ENCODE measurements at regions not wholly inside any gene's neighbourhood (a gene's known extent, or its start where the extent isn't known, plus 50 kb on each side); places are given as distances from the start of the nearest gene placed in this dataset.

GRCh38 chr9:29006628-29007027 lies 1433.3 kb upstream of the C9orf72 start:
- no peaks in the 10 kb centered on the region for H3K36me3 ChIP-seq (ENCODE audit: control insufficient read depth in 2 of 2, extremely low read depth in 1 of 2, insufficient read depth in 2 of 2, low read length in 2 of 2)
- no peaks in the 10 kb centered on the region for H3K4me1 ChIP-seq (ENCODE audit: control insufficient read depth, extremely low read depth, insufficient read depth, low read length)
- no peak overlapping the region for H3K4me2 ChIP-seq (ENCODE audit: insufficient read depth, low read length)
- BruUV-seq (replicated peaks) = no TSS peak
- no peak overlapping the region for H3K4me3 ChIP-seq (replicated peaks in 1 of 3; ENCODE audit: insufficient read depth in 1 of 3, low read depth in 1 of 3, low read length in 3 of 3)
- dilution Hi-C loops (cut with MboI; ENCODE audit: extremely low pct_ligation_motif_present, low sequenced_read_pairs) = no loop called here
- no peak for DNase-seq (ENCODE audit: low read depth, low spot score)
- H3K27me3 ChIP-seq (ENCODE audit: control insufficient read depth in 2 of 2, insufficient read depth in 2 of 2, low read length in 2 of 2) = no peaks in the 10 kb centered on the region
- POLR2A ChIA-PET = no interaction called here
- no peak for FAIRE-seq
- no peak overlapping the region for H3K9ac ChIP-seq (replicated peaks; ENCODE audit: extremely low read depth, insufficient read depth, low read length)
- H3K79me2 ChIP-seq (ENCODE audit: control insufficient read depth, insufficient read depth, low read length) = no peaks in the 10 kb centered on the region
- no peak for TF ChIP-seq POLR2AphosphoS5 (IDR thresholded peaks at IDR 0.05; ENCODE audit: insufficient read depth, low read depth, low read length)
- no peak for TF ChIP-seq POLR2A (IDR thresholded peaks at IDR 0.05; ENCODE audit: low read depth, low read length)
- intact Hi-C loops (cut with micrococcal nuclease) = no loop called here
- CTCF ChIA-PET = no interaction called here
- H3K9me1 ChIP-seq (replicated peaks; ENCODE audit: control insufficient read depth, extremely low read depth, insufficient read depth, low read length) = no peaks in the 10 kb centered on the region
- H3K27ac ChIP-seq (ENCODE audit: insufficient read depth, low read depth, low read length) = no peak overlapping the region
- peaks cover 1% of the 10 kb centered on the region for H3K9me3 ChIP-seq (replicated peaks; ENCODE audit: control insufficient read depth, insufficient read depth, low read length)
- no peaks in the 10 kb centered on the region for H4K20me1 ChIP-seq (replicated peaks; ENCODE audit: control insufficient read depth, extremely low read depth, insufficient read depth, low read length)
- no peak overlapping the region for H2AFZ ChIP-seq (ENCODE audit: low read depth, low read length)

DNA sequence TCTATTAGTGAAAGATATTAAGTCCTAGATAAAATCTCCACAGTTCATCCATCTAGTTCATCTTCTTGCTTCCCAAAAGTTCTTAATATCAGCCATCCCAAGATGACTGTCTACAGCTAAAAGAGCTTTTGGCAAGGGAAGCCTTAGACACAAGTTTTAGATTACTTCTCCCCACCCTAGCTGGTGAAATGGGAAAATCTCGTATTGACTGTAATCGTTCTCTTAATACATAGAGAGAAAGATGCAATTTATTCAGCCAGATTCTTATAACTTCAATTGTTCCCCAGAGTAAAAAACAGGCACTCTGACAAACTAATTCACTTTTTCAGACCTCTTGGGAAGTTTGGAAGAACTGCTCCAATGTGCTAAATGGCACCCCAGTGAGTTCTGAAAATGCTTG lies 1439.6 kb upstream of the C9orf72 start:
- Histone ChIP-seq H3K4me2 (ENCODE audit: insufficient read depth, low read length) (no peak overlapping the region), H3K4me3 (replicated peaks in 1 of 3; ENCODE audit: insufficient read depth in 1 of 3, low read depth in 1 of 3, low read length in 3 of 3) (no peak overlapping the region), H3K79me2 (ENCODE audit: control insufficient read depth, insufficient read depth, low read length) (no peaks in the 10 kb centered on the region), H3K36me3 (ENCODE audit: control insufficient read depth in 2 of 2, extremely low read depth in 1 of 2, insufficient read depth in 2 of 2, low read length in 2 of 2) (no peaks in the 10 kb centered on the region), H3K27me3 (ENCODE audit: control insufficient read depth in 2 of 2, insufficient read depth in 2 of 2, low read length in 2 of 2) (no peaks in the 10 kb centered on the region), H3K27ac (ENCODE audit: insufficient read depth, low read depth, low read length) (no peak overlapping the region), H4K20me1 (replicated peaks; ENCODE audit: control insufficient read depth, extremely low read depth, insufficient read depth, low read length) (no peaks in the 10 kb centered on the region), H3K4me1 (ENCODE audit: control insufficient read depth, extremely low read depth, insufficient read depth, low read length) (no peaks in the 10 kb centered on the region), H3K9me3 (replicated peaks; ENCODE audit: control insufficient read depth, insufficient read depth, low read length) (peaks cover 1% of the 10 kb centered on the region), H3K9ac (replicated peaks; ENCODE audit: extremely low read depth, insufficient read depth, low read length) (no peak overlapping the region), H2AFZ (ENCODE audit: low read depth, low read length) (no peak overlapping the region), H3K9me1 (replicated peaks; ENCODE audit: control insufficient read depth, extremely low read depth, insufficient read depth, low read length) (no peaks in the 10 kb centered on the region)
- dilution Hi-C loops (cut with MboI; ENCODE audit: extremely low pct_ligation_motif_present, low sequenced_read_pairs) (no loop called here), intact Hi-C loops (cut with micrococcal nuclease) (no loop called here)
- BruUV-seq (replicated peaks) = no TSS peak
- DNase-seq (ENCODE audit: low read depth, low spot score) (no peak), FAIRE-seq (no peak)
- POLR2A ChIA-PET = no interaction called here
- TF ChIP-seq POLR2A (IDR thresholded peaks at IDR 0.05; ENCODE audit: low read depth, low read length) (no peak), GATA2 (IDR thresholded peaks at IDR 0.05; ENCODE audit: insufficient read depth, insufficient read length, low read depth, low read length) (no peak), MYC (IDR thresholded peaks at IDR 0.05; ENCODE audit: low read depth, low read length) (no peak), FOS (IDR thresholded peaks at IDR 0.05; ENCODE audit: borderline replicate concordance, insufficient read depth, low read length) (no peak), POLR2AphosphoS5 (IDR thresholded peaks at IDR 0.05; ENCODE audit: insufficient read depth, low read depth, low read length) (no peak), JUN (IDR thresholded peaks at IDR 0.05; ENCODE audit: borderline replicate concordance, insufficient read depth, insufficient read length, low read depth) (no peak), EZH2 (IDR thresholded peaks at IDR 0.05; ENCODE audit: borderline replicate concordance, low read depth, low read length, severe bottlenecking) (no peak)
- TF ChIP-seq, protein P1, sequence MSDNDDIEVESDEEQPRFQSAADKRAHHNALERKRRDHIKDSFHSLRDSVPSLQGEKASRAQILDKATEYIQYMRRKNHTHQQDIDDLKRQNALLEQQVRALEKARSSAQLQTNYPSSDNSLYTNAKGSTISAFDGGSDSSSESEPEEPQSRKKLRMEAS (IDR thresholded peaks at IDR 0.05; ENCODE audit: insufficient read depth, insufficient read length) = no peak
- TF ChIP-seq, protein P2, sequence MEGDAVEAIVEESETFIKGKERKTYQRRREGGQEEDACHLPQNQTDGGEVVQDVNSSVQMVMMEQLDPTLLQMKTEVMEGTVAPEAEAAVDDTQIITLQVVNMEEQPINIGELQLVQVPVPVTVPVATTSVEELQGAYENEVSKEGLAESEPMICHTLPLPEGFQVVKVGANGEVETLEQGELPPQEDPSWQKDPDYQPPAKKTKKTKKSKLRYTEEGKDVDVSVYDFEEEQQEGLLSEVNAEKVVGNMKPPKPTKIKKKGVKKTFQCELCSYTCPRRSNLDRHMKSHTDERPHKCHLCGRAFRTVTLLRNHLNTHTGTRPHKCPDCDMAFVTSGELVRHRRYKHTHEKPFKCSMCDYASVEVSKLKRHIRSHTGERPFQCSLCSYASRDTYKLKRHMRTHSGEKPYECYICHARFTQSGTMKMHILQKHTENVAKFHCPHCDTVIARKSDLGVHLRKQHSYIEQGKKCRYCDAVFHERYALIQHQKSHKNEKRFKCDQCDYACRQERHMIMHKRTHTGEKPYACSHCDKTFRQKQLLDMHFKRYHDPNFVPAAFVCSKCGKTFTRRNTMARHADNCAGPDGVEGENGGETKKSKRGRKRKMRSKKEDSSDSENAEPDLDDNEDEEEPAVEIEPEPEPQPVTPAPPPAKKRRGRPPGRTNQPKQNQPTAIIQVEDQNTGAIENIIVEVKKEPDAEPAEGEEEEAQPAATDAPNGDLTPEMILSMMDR (IDR thresholded peaks at IDR 0.05; ENCODE audit: extremely low read depth in 1 of 2, insufficient read depth in 1 of 2, low read depth in 1 of 2, low read length in 2 of 2) = no peak
- CTCF ChIA-PET = no interaction called here
